Fibroblast of the aortic adventitia (primary cell): ENCODE measurements at regions not wholly inside any gene's neighbourhood (a gene's known extent, or its start where the extent isn't known, plus 50 kb on each side); places are given as distances from the start of the nearest gene placed in this dataset.

Experiments
- DNase-seq: peaks from one replicate; pipeline ENCODE4 v3.0.0-alpha.2; 2010; ENCODE audit warnings: low read depth
- H3K4me3 ChIP-seq: 2 replicates; pipeline ENCODE4 v1.5.1; 2011; ENCODE audit warnings: low read depth, mild to moderate bottlenecking, control low read depth, low read length, moderate library complexity
- TF ChIP-seq, protein P1 (sequence below): IDR thresholded peaks from 2 replicates; pipeline ENCODE4 v1.5.1; 2011; ENCODE audit warnings: mild to moderate bottlenecking, low read length, control low read depth, inconsistent platforms; ENCODE audit not compliant: insufficient read depth

DNA sequence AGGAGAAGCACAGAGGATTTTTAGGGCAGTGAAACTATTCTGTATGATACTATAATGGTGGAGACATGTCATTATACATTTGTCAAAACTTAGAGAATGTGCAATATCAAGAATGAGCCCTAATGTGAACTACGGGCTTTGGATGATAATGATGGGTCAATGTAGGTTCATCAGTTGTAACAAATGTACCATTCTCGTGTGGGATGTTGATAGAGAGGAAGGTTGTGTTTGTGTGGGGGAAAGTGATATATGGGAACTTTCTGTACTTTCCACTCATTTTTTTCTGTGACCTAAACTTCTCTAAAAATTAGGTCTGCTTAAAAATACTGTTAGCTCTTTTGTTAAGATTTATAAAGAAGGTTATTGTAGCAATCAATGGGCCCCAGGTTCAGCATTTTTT lies 138.9 kb downstream of the SPATA31D1 start:
- TF ChIP-seq, protein P1, sequence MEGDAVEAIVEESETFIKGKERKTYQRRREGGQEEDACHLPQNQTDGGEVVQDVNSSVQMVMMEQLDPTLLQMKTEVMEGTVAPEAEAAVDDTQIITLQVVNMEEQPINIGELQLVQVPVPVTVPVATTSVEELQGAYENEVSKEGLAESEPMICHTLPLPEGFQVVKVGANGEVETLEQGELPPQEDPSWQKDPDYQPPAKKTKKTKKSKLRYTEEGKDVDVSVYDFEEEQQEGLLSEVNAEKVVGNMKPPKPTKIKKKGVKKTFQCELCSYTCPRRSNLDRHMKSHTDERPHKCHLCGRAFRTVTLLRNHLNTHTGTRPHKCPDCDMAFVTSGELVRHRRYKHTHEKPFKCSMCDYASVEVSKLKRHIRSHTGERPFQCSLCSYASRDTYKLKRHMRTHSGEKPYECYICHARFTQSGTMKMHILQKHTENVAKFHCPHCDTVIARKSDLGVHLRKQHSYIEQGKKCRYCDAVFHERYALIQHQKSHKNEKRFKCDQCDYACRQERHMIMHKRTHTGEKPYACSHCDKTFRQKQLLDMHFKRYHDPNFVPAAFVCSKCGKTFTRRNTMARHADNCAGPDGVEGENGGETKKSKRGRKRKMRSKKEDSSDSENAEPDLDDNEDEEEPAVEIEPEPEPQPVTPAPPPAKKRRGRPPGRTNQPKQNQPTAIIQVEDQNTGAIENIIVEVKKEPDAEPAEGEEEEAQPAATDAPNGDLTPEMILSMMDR: no peak
- no peak for DNase-seq
- H3K4me3 ChIP-seq: no peak overlapping the region

- H3K4me3 ChIP-seq: no peak overlapping the region
- TF ChIP-seq, protein P1: no peak
- no peak for DNase-seq
Measured at GRCh38 chr9:82128011-82128696, 139.6 kb downstream of the SPATA31D1 start.

- DNase-seq: peak; percentile 42
- no peak overlapping the region for H3K4me3 ChIP-seq
- TF ChIP-seq, protein P1: no peak
Measured at GRCh38 chr9:82129708-82130107, 141.1 kb downstream of the SPATA31D1 start.

- DNase-seq: no peak
- no peak overlapping the region for H3K4me3 ChIP-seq
- TF ChIP-seq, protein P1: no peak
Measured at GRCh38 chr9:82130331-82131042, 141.9 kb downstream of the SPATA31D1 start.

DNA sequence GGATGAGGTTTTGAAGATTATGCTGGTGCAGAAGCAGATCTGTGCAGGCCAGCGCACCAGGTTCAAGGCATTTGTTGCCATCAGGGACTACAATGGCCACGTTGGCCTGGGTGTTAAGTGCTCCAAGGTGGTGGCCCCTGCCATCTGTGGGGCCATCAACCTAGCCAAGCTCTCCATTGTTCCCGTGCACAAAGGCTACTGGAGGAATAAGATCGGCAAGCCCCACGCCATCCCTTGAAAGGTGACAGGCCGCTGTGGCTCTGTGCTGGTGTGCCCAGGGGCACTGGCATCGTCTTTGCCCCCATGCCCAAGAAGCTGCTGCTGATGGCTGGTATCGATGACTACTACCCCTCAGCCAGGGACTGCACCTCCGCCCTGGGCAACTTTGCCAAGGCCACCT lies 142.5 kb downstream of the SPATA31D1 start:
- TF ChIP-seq, protein P1: no peak
- no peak for DNase-seq
- H3K4me3 ChIP-seq: no peak overlapping the region

DNA sequence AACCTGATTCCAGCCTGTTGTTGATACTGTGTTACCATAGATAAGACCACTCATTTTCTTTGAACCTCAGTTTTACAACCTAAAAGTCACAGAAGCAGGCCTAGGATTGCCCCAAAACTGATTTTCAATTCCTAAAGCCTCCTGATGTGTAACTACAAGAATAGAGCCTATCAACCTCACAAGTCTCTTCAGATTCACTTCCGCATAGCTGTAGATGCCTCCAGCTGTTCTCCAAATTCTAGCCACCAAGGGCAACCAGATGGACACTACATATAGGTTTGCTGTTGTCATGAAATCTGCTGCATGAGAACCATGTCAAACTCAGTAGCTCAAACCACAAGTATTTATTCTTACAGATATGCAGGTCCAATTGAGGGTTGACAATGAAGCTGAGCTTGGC lies 143.5 kb downstream of the SPATA31D1 start:
- DNase-seq: peak; percentile 52
- no peak overlapping the region for H3K4me3 ChIP-seq
- TF ChIP-seq, protein P1: no peak
